ENCODE measurements at regions not wholly inside any gene's neighbourhood (a gene's known extent, or its start where the extent isn't known, plus 50 kb on each side); places are given as distances from the start of the nearest gene placed in this dataset.

DNA sequence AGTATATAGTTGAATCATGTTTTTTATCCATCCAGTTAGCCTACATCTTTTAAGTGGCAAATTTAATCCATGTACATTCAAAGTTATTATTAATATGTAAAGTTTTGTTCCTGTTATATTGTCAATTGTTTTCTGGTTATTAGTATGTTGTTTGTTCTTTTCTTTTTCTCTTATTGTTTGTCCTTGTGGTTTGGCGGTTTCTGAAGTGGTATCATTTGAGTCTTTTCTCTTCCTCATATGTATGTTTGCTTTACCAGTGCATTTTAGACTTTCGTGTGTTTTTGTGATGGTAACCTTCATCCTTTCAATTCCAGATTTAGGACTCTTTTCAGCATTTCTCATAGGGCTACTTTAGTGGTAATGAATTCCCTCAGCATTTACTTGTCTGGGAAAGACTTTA, 130.4 kb upstream of the RFX3 start:
- TF ChIP-seq CTCF (conservative IDR thresholded peaks at IDR 0.05; ENCODE audit: low read depth in 2 of 2) (no peak), CREB1 (CRISPR knock-in tag; IDR thresholded peaks at IDR 0.05; ENCODE audit: low read depth) (no peak), EZH2 (IDR thresholded peaks at IDR 0.05; ENCODE audit: low read depth, unreplicated experiment) (no peak), POLR2AphosphoS5 (IDR thresholded peaks at IDR 0.05; ENCODE audit: low read depth) (no peak)
- TF ChIP-seq, protein P1, sequence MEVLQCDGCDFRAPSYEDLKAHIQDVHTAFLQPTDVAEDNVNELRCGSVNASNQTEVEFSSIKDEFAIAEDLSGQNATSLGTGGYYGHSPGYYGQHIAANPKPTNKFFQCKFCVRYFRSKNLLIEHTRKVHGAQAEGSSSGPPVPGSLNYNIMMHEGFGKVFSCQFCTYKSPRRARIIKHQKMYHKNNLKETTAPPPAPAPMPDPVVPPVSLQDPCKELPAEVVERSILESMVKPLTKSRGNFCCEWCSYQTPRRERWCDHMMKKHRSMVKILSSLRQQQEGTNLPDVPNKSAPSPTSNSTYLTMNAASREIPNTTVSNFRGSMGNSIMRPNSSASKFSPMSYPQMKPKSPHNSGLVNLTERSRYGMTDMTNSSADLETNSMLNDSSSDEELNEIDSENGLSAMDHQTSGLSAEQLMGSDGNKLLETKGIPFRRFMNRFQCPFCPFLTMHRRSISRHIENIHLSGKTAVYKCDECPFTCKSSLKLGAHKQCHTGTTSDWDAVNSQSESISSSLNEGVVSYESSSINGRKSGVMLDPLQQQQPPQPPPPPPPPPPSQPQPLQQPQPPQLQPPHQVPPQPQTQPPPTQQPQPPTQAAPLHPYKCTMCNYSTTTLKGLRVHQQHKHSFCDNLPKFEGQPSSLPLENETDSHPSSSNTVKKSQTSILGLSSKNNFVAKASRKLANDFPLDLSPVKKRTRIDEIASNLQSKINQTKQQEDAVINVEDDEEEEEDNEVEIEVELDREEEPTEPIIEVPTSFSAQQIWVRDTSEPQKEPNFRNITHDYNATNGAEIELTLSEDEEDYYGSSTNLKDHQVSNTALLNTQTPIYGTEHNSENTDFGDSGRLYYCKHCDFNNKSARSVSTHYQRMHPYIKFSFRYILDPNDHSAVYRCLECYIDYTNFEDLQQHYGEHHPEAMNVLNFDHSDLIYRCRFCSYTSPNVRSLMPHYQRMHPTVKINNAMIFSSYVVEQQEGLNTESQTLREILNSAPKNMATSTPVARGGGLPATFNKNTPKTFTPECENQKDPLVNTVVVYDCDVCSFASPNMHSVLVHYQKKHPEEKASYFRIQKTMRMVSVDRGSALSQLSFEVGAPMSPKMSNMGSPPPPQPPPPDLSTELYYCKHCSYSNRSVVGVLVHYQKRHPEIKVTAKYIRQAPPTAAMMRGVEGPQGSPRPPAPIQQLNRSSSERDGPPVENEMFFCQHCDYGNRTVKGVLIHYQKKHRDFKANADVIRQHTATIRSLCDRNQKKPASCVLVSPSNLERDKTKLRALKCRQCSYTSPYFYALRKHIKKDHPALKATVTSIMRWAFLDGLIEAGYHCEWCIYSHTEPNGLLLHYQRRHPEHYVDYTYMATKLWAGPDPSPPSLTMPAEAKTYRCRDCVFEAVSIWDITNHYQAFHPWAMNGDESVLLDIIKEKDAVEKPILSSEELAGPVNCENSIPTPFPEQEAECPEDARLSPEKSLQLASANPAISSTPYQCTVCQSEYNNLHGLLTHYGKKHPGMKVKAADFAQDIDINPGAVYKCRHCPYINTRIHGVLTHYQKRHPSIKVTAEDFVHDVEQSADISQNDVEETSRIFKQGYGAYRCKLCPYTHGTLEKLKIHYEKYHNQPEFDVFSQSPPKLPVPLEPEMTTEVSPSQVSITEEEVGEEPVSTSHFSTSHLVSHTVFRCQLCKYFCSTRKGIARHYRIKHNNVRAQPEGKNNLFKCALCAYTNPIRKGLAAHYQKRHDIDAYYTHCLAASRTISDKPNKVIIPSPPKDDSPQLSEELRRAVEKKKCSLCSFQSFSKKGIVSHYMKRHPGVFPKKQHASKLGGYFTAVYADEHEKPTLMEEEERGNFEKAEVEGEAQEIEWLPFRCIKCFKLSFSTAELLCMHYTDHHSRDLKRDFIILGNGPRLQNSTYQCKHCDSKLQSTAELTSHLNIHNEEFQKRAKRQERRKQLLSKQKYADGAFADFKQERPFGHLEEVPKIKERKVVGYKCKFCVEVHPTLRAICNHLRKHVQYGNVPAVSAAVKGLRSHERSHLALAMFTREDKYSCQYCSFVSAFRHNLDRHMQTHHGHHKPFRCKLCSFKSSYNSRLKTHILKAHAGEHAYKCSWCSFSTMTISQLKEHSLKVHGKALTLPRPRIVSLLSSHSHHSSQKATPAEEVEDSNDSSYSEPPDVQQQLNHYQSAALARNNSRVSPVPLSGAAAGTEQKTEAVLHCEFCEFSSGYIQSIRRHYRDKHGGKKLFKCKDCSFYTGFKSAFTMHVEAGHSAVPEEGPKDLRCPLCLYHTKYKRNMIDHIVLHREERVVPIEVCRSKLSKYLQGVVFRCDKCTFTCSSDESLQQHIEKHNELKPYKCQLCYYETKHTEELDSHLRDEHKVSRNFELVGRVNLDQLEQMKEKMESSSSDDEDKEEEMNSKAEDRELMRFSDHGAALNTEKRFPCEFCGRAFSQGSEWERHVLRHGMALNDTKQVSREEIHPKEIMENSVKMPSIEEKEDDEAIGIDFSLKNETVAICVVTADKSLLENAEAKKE (CRISPR knock-in tag; IDR thresholded peaks at IDR 0.05) = no peak
- TF ChIP-seq, protein P2, sequence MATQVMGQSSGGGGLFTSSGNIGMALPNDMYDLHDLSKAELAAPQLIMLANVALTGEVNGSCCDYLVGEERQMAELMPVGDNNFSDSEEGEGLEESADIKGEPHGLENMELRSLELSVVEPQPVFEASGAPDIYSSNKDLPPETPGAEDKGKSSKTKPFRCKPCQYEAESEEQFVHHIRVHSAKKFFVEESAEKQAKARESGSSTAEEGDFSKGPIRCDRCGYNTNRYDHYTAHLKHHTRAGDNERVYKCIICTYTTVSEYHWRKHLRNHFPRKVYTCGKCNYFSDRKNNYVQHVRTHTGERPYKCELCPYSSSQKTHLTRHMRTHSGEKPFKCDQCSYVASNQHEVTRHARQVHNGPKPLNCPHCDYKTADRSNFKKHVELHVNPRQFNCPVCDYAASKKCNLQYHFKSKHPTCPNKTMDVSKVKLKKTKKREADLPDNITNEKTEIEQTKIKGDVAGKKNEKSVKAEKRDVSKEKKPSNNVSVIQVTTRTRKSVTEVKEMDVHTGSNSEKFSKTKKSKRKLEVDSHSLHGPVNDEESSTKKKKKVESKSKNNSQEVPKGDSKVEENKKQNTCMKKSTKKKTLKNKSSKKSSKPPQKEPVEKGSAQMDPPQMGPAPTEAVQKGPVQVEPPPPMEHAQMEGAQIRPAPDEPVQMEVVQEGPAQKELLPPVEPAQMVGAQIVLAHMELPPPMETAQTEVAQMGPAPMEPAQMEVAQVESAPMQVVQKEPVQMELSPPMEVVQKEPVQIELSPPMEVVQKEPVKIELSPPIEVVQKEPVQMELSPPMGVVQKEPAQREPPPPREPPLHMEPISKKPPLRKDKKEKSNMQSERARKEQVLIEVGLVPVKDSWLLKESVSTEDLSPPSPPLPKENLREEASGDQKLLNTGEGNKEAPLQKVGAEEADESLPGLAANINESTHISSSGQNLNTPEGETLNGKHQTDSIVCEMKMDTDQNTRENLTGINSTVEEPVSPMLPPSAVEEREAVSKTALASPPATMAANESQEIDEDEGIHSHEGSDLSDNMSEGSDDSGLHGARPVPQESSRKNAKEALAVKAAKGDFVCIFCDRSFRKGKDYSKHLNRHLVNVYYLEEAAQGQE (IDR thresholded peaks at IDR 0.05; ENCODE audit: unreplicated experiment) = no peak
